Heart right ventricle (tissue), 16 donors: ENCODE measurements at regions not wholly inside any gene's neighbourhood (a gene's known extent, or its start where the extent isn't known, plus 50 kb on each side); places are given as distances from the start of the nearest gene placed in this dataset.

Experiments used
- ATAC-seq, 8 donors: fragments of 200-7000 bp; cut with Tn5 transposase; one replicate each; pipeline ENCODE4 v1.9.1; 2020; ENCODE audit warnings: mild to moderate bottlenecking in 8 of 8, moderate library complexity in 8 of 8, moderate number of reproducible peaks in 1 of 8
- DNase-seq, 2 donors: peaks; one replicate each; pipeline ENCODE4 v3.0.0-alpha.2; 2020
- H3K27ac ChIP-seq, 10 donors: fragments of 200-600 bp; sonication (generic) in 2 of 10; one replicate each; pipeline versions ENCODE4 v1.5.0 to v1.8.0; 2020 to 2022; ENCODE audit warnings: mild to moderate bottlenecking in 3 of 10
- H3K27me3 ChIP-seq, 7 donors: fragments of 200-600 bp; one replicate each; pipeline ENCODE4 v1.8.0; 2021 to 2022; ENCODE audit warnings: mild to moderate bottlenecking in 2 of 7
- H3K36me3 ChIP-seq, 9 donors: fragments of 200-600 bp; sonication (generic) in 1 of 9; one replicate each; pipeline versions ENCODE4 v1.5.0 to v1.8.0; 2020 to 2022; ENCODE audit warnings: mild to moderate bottlenecking in 2 of 9
- H3K4me1 ChIP-seq, 9 donors: fragments of 200-600 bp; sonication (generic) in 1 of 9; one replicate each; pipeline versions ENCODE4 v1.5.0 to v1.8.0; 2020 to 2022; ENCODE audit warnings: mild to moderate bottlenecking in 4 of 9
- H3K4me3 ChIP-seq, 10 donors: fragments of 200-600 bp; sonication (generic) in 2 of 10; one replicate each; pipeline versions ENCODE4 v1.5.0 to v1.8.0; 2020 to 2022; ENCODE audit warnings: mild to moderate bottlenecking in 7 of 10, moderate library complexity in 2 of 10
- H3K9me3 ChIP-seq, 11 donors: fragments of 200-600 bp in 10 of 11; sonication (generic) in 2 of 11; one replicate each; pipeline versions ENCODE4 v1.5.0 to v1.8.0; 2013 to 2022; ENCODE audit warnings: mild to moderate bottlenecking in 2 of 11, control low read depth in 1 of 11, moderate library complexity in 1 of 11
- CTCF ChIP-seq, 9 donors: fragments of 200-600 bp; sonication (generic) in 2 of 9; IDR thresholded peaks; one replicate each; pipeline versions ENCODE4 v1.5.0 to v1.8.0; 2021 to 2022; ENCODE audit warnings: antibody characterized with exemption in 9 of 9, mild to moderate bottlenecking in 5 of 9, moderate library complexity in 1 of 9
- WGBS, 2 donors: extraction: QIAGEN DNeasy Blood & Tissue Kit; methylation state at CpG; one replicate each; pipeline ENCODE4 v1.1.7; 2013; ENCODE audit warnings: inconsistent platforms in 1 of 2; 5-methylcytosine and 5-hydroxymethylcytosine counted together
- intact Hi-C, 10 donors: fragments of 100-400 bp; cut with DNase I; formaldehyde crosslinking; loops; one replicate each; pipeline versions ENCODE4 v1.11.1 to v1.14.2; 2022
- donor health status: Arrhythmogenic right ventricular cardiomyopathy.
- donor health status: ischemic (EF 13 %, LVEDD 7.1; RV severe dilation, severe dysfunction).
- donor health status: healthy with polysubstance abuse.
- donor health status: DM: no; HTN: yes; CAD: no.
- donor health status: DM: no; HTN: no; CAD: no.
- donor health status: ischemic (EF 25% LVEDD 6.9; RV normal size, moderate dysfunction).
- donor health status: ischemic (EF 25% LVEDD 5.7; RV mildly dilated, moderate dysfunction).
- donor health status: healthy.
- donor health status: DM: yes; HTN: yes; CAD: no.
- donor health status: Ischemic cardiomyopathy.
- donor health status: ischemic (EF 35%, LVEDD 5.7; RV mildly dilated, moderate dysfunction).
- donor health status: nonischemic (EF 11% LVEDD 7.7; RV severe dilation, severe dysfunction).
- donor health status: DM: yes; HTN: yes; CAD: no.
- donor health status: PGD.
- donor health status: ischemic (EF 29% LVEDD 5.4; RV normal size, mild dysfunction).
- donor health status: nonischemic (EF 23%, LVEDD 6.1; RV moderate dilation, normal function).

- DNase-seq: no peak
- WGBS, 2 donors: 80 to 86% methylated on average over 3 of the region's 3 CpGs
- no peaks in the 10 kb centered on the region for H3K4me1 ChIP-seq
- no peak overlapping the region for H3K4me3 ChIP-seq
- peaks cover 0 to under 1% (median 0%) of the 10 kb centered on the region in 7 donors for H3K27me3 ChIP-seq
- H3K27ac ChIP-seq: no peak overlapping the region
- no peak for TF ChIP-seq CTCF (IDR thresholded peaks at IDR 0.05)
- no peak for ATAC-seq
- H3K36me3 ChIP-seq: no peaks in the 10 kb centered on the region
- no peaks in the 10 kb centered on the region for H3K9me3 ChIP-seq
- intact Hi-C loops: no loop called here
Observed at GRCh38 chr12:24751181-24751580, 197.7 kb downstream of the BCAT1 start.

- no peak for TF ChIP-seq CTCF (IDR thresholded peaks at IDR 0.05)
- no peaks in the 10 kb centered on the region for H3K27me3 ChIP-seq
- H3K4me1 ChIP-seq: no peaks in the 10 kb centered on the region
- WGBS, 2 donors: 64 to 65% methylated on average over 3 of the region's 3 CpGs
- H3K36me3 ChIP-seq: no peaks in the 10 kb centered on the region
- no peaks in the 10 kb centered on the region for H3K9me3 ChIP-seq
- H3K4me3 ChIP-seq: no peak overlapping the region
- ATAC-seq: no peak
- no peak for DNase-seq
- H3K27ac ChIP-seq: no peak overlapping the region
- intact Hi-C loops: no loop called here
Observed at GRCh38 chr12:24750263-24750662, 198.6 kb downstream of the BCAT1 start.

- ATAC-seq: no peak
- 88 to 89% methylated on average over 3 of the region's 3 CpGs for WGBS, 2 donors
- Histone ChIP-seq H3K27ac (no peak overlapping the region), H3K9me3 (no peaks in the 10 kb centered on the region), H3K4me1 (no peaks in the 10 kb centered on the region), H3K4me3 (no peak overlapping the region), H3K27me3 (no peaks in the 10 kb centered on the region), H3K36me3 (no peaks in the 10 kb centered on the region)
- no peak for TF ChIP-seq CTCF (IDR thresholded peaks at IDR 0.05)
- intact Hi-C loops: no loop called here
- no peak for DNase-seq
Observed at GRCh38 chr12:24749171-24749570, 199.7 kb downstream of the BCAT1 start.

- 75 to 77% methylated on average over 11 of the region's 11 CpGs for WGBS, 2 donors
- DNase-seq (no peak), ATAC-seq (no peak)
- no peak overlapping the region for H3K27ac ChIP-seq
- no peak for TF ChIP-seq CTCF (IDR thresholded peaks at IDR 0.05)
- intact Hi-C loops: no loop called here
- H3K36me3 ChIP-seq: no peaks in the 10 kb centered on the region
- no peaks in the 10 kb centered on the region for H3K27me3 ChIP-seq
- H3K4me1 ChIP-seq: no peaks in the 10 kb centered on the region
- H3K4me3 ChIP-seq: no peak overlapping the region
- H3K9me3 ChIP-seq: no peaks in the 10 kb centered on the region
Observed at GRCh38 chr12:24748326-24748725, 200.6 kb downstream of the BCAT1 start.

- intact Hi-C loops: no loop called here
- no peak for TF ChIP-seq CTCF (IDR thresholded peaks at IDR 0.05)
- peaks cover 0 to 5% (median 0%) of the 10 kb centered on the region in 9 donors for H3K4me1 ChIP-seq
- no peaks in the 10 kb centered on the region for H3K36me3 ChIP-seq
- ATAC-seq: no peak
- 62 to 70% methylated on average over 2 of the region's 2 CpGs for WGBS, 2 donors
- no peaks in the 10 kb centered on the region for H3K27me3 ChIP-seq
- H3K4me3 ChIP-seq: no peak overlapping the region
- H3K9me3 ChIP-seq: no peaks in the 10 kb centered on the region
- no peak overlapping the region for H3K27ac ChIP-seq
- DNase-seq: no peak
Observed at GRCh38 chr12:24746864-24747263, 202.0 kb downstream of the BCAT1 start.
